CD4-positive, alpha-beta T cell (primary cell): ENCODE measurements at regions not wholly inside any gene's neighbourhood (a gene's known extent, or its start where the extent isn't known, plus 50 kb on each side); places are given as distances from the start of the nearest gene placed in this dataset.

Source experiments
- ATAC-seq: fragments of 200-7000 bp; cut with Tn5 transposase; one replicate; pipeline ENCODE4 v1.10.0; 2022; ENCODE audit warnings: mild to moderate bottlenecking; ENCODE audit not compliant: poor library complexity
- CTCF ChIA-PET: fragments of 350-600 bp; sonication (Branson Sonifier 250); formaldehyde crosslinking; loops from one replicate; lab custom pipeline; 2021; ENCODE audit warnings: antibody characterized with exemption, inconsistent platforms; lab: Charles Lee
- POLR2A ChIA-PET: fragments of 350-600 bp; sonication (Branson Sonifier 250); formaldehyde crosslinking; loops from one replicate; lab custom pipeline; 2021; ENCODE audit warnings: antibody characterized with exemption, inconsistent platforms; lab: Charles Lee
- DNase-seq, 14 experiments: peaks; one replicate each; pipeline ENCODE4 v3.0.0-alpha.2; 2013 to 2020; ENCODE audit warnings: mixed read lengths in 2 of 14
- H3K27ac ChIP-seq, 2 donors: one replicate each; pipeline versions ENCODE4 v1.5.1 to v1.7.0; 2013; ENCODE audit warnings: low read length in 2 of 2, low read depth in 1 of 2, mild to moderate bottlenecking in 1 of 2
- H3K27me3 ChIP-seq, 2 experiments: 1 replicate in 1 of 2; 2 replicates in 1 of 2; pipeline versions ENCODE4 v1.6.1 to v1.7.0; 2013; ENCODE audit warnings: low read length in 2 of 2, control low read depth in 1 of 2, mild to moderate bottlenecking in 1 of 2, moderate library complexity in 1 of 2; ENCODE audit not compliant: insufficient read depth in 2 of 2, control insufficient read depth in 1 of 2
- H3K36me3 ChIP-seq: one replicate; pipeline ENCODE4 v1.6.1; 2013; ENCODE audit warnings: low read length, control low read depth; ENCODE audit not compliant: insufficient read depth
- H3K4me1 ChIP-seq: one replicate; pipeline ENCODE4 v1.6.1; 2013; ENCODE audit warnings: low read length, control low read depth; ENCODE audit not compliant: insufficient read depth
- H3K4me3 ChIP-seq: one replicate; pipeline ENCODE4 v1.5.1; 2013; ENCODE audit warnings: mild to moderate bottlenecking, low read length, moderate library complexity
- H3K9me3 ChIP-seq, 2 experiments: 1 replicate in 1 of 2; 2 replicates in 1 of 2; pipeline versions ENCODE4 v1.6.1 to v1.7.0; 2013; ENCODE audit warnings: low read length in 2 of 2, mild to moderate bottlenecking in 2 of 2, control low read depth in 1 of 2, moderate library complexity in 1 of 2; ENCODE audit not compliant: control insufficient read depth in 1 of 2, insufficient read depth in 1 of 2
- H3K27ac Mint-ChIP-seq: one replicate; pipeline ENCODE4 v1.8.0; 2020; ENCODE audit warnings: mixed read lengths
- H3K27me3 Mint-ChIP-seq: one replicate; pipeline ENCODE4 v1.8.0; 2021; ENCODE audit warnings: mixed read lengths
- H3K36me3 Mint-ChIP-seq: one replicate; pipeline ENCODE4 v1.8.0; 2021; ENCODE audit warnings: low read depth, mixed read lengths
- H3K4me1 Mint-ChIP-seq: one replicate; pipeline ENCODE4 v1.8.0; 2021; ENCODE audit warnings: low read depth, mixed read lengths
- H3K4me3 Mint-ChIP-seq: one replicate; pipeline ENCODE4 v1.8.0; 2020; ENCODE audit warnings: mild to moderate bottlenecking, mixed read lengths
- H3K9me3 Mint-ChIP-seq: one replicate; pipeline ENCODE4 v1.8.0; 2020; ENCODE audit warnings: mixed read lengths
- CTCF ChIP-seq: fragments of 200-600 bp; IDR thresholded peaks from one replicate; pipeline ENCODE4 v1.8.0; 2022; ENCODE audit warnings: antibody characterized with exemption, mild to moderate bottlenecking
- intact Hi-C, 2 experiments: fragments of 100-400 bp; cut with DNase I in 1 of 2; cut with micrococcal nuclease in 1 of 2; formaldehyde crosslinking; loops; one replicate each; pipeline versions ENCODE4 v1.15.1 to v1.9.0; 2023 to 2025; cut with DNase I, micrococcal nuclease

GRCh38 chr3:157824281-157824680 lies 281.9 kb downstream of the SHOX2 start:
- Mint-ChIP-seq H3K4me1 (no peaks in the 10 kb centered on the region), H3K36me3 (no peaks in the 10 kb centered on the region)
- no peaks in the 10 kb centered on the region for H3K27me3 ChIP-seq

GRCh38 chr3:157823050-157823449 lies 283.2 kb downstream of the SHOX2 start:
- no peaks in the 10 kb centered on the region for H3K9me3 Mint-ChIP-seq
- Histone ChIP-seq H3K27ac (no peak overlapping the region), H3K36me3 (no peaks in the 10 kb centered on the region), H3K4me1 (no peaks in the 10 kb centered on the region), H3K9me3 (no peaks in the 10 kb centered on the region), H3K4me3 (no peak overlapping the region), H3K27me3 (no peaks in the 10 kb centered on the region)
- no peak overlapping the region for H3K27ac Mint-ChIP-seq
- ChIA-PET CTCF (no interaction called here), POLR2A (no interaction called here)
- no peak for TF ChIP-seq CTCF
- no peak for DNase-seq
- no peaks in the 10 kb centered on the region for H3K36me3 Mint-ChIP-seq
- ATAC-seq, result no peak
- no peaks in the 10 kb centered on the region for H3K4me1 Mint-ChIP-seq
- intact Hi-C loops, result no loop called here
- no peaks in the 10 kb centered on the region for H3K27me3 Mint-ChIP-seq
- no peak overlapping the region for H3K4me3 Mint-ChIP-seq

More at GRCh38 chr3:157824281-157824680, 281.9 kb downstream of the SHOX2 start:
- POLR2A ChIA-PET, result no interaction called here
- Mint-ChIP-seq H3K4me3 (no peak overlapping the region), H3K9me3 (peaks cover 5% of the 10 kb centered on the region), H3K27ac (no peak overlapping the region), H3K27me3 (no peaks in the 10 kb centered on the region)
- Histone ChIP-seq H3K4me3 (no peak overlapping the region), H3K36me3 (no peaks in the 10 kb centered on the region), H3K4me1 (no peaks in the 10 kb centered on the region), H3K9me3 (peaks cover 7 to 11% of the 10 kb centered on the region in 2 experiments), H3K27ac (no peak overlapping the region)
- intact Hi-C loops, result no loop called here
- ATAC-seq (no peak), DNase-seq (no peak)
- no peak for TF ChIP-seq CTCF
- CTCF ChIA-PET, result interaction anchor here (1.0 kb wide), 1 partner anchor 11 kb away, joined by 3 read pairs; no protein-coding TSS in a partner anchor

GRCh38 chr3:157820157-157820517 lies 286.1 kb downstream of the SHOX2 start:
- H3K27me3 Mint-ChIP-seq, result no peaks in the 10 kb centered on the region
- ChIA-PET CTCF (no interaction called here), POLR2A (no interaction called here)
- ATAC-seq (no peak), DNase-seq (no peak)
- Histone ChIP-seq H3K27me3 (no peaks in the 10 kb centered on the region), H3K9me3 (no peaks in the 10 kb centered on the region), H3K27ac (no peak overlapping the region), H3K36me3 (no peaks in the 10 kb centered on the region), H3K4me3 (no peak overlapping the region), H3K4me1 (no peaks in the 10 kb centered on the region)
- H3K4me3 Mint-ChIP-seq, result no peak overlapping the region
- H3K4me1 Mint-ChIP-seq, result no peaks in the 10 kb centered on the region
- H3K36me3 Mint-ChIP-seq, result no peaks in the 10 kb centered on the region
- intact Hi-C loops, result no loop called here
- H3K9me3 Mint-ChIP-seq, result no peaks in the 10 kb centered on the region
- no peak for TF ChIP-seq CTCF
- no peak overlapping the region for H3K27ac Mint-ChIP-seq
